Skeletal muscle cell (primary cell): ENCODE measurements at regions not wholly inside any gene's neighbourhood (a gene's known extent, or its start where the extent isn't known, plus 50 kb on each side); places are given as distances from the start of the nearest gene placed in this dataset.

ENCODE experiments used
- DNase-seq: peaks from one replicate; pipeline ENCODE4 v3.0.0-alpha.2; 2010; ENCODE audit warnings: low read depth
- H3K4me3 ChIP-seq: 2 replicates; pipeline ENCODE4 v1.5.1; 2011; ENCODE audit warnings: low read depth, mild to moderate bottlenecking, control low read depth, low read length, moderate library complexity

- no peak overlapping the region for H3K4me3 ChIP-seq
- DNase-seq = no peak
Measured at GRCh38 chrY:15162211-15162610, 637.9 kb downstream of the NLGN4Y start.

GRCh38 chrY:15179890-15180289, 655.6 kb downstream of the NLGN4Y start:
- no peak overlapping the region for H3K4me3 ChIP-seq
- no peak for DNase-seq

- no peak overlapping the region for H3K4me3 ChIP-seq
- DNase-seq = no peak
Measured at GRCh38 chrY:15229056-15229455, 704.7 kb downstream of the NLGN4Y start.

GRCh38 chrY:15239596-15240132, 715.3 kb downstream of the NLGN4Y start:
- DNase-seq = no peak
- no peak overlapping the region for H3K4me3 ChIP-seq

- no peak for DNase-seq
Measured at GRCh38 chrY:15259286-15259685, 735.0 kb downstream of the NLGN4Y start.

GRCh38 chrY:15286572-15286971, 762.2 kb downstream of the NLGN4Y start:
- DNase-seq = no peak

More at GRCh38 chrY:15259286-15259685, 735.0 kb downstream of the NLGN4Y start:
- H3K4me3 ChIP-seq = no peak overlapping the region

GRCh38 chrY:15289821-15290220, 765.5 kb downstream of the NLGN4Y start:
- no peak overlapping the region for H3K4me3 ChIP-seq
- no peak for DNase-seq

More at GRCh38 chrY:15286572-15286971, 762.2 kb downstream of the NLGN4Y start:
- H3K4me3 ChIP-seq = no peak overlapping the region

- H3K4me3 ChIP-seq = no peak overlapping the region
- no peak for DNase-seq
Measured at GRCh38 chrY:15292881-15293280, 768.6 kb downstream of the NLGN4Y start.

GRCh38 chrY:15301879-15302278, 777.5 kb downstream of the NLGN4Y start:
- H3K4me3 ChIP-seq = no peak overlapping the region
- no peak for DNase-seq

GRCh38 chrY:15312166-15312565, 787.8 kb downstream of the NLGN4Y start:
- H3K4me3 ChIP-seq = no peak overlapping the region
- no peak for DNase-seq

- H3K4me3 ChIP-seq = no peak overlapping the region
- DNase-seq = peak; percentile 0
Measured at GRCh38 chrY:15324189-15324588, 799.9 kb downstream of the NLGN4Y start.

GRCh38 chrY:15325201-15325600, 800.9 kb downstream of the NLGN4Y start:
- DNase-seq = no peak
- no peak overlapping the region for H3K4me3 ChIP-seq

GRCh38 chrY:15326673-15327072, 802.3 kb downstream of the NLGN4Y start:
- H3K4me3 ChIP-seq = no peak overlapping the region
- no peak for DNase-seq

GRCh38 chrY:15328848-15329247, 804.5 kb downstream of the NLGN4Y start:
- DNase-seq = no peak

GRCh38 chrY:15343522-15343921, 819.2 kb downstream of the NLGN4Y start:
- DNase-seq = no peak

More at GRCh38 chrY:15328848-15329247, 804.5 kb downstream of the NLGN4Y start:
- H3K4me3 ChIP-seq = no peak overlapping the region

GRCh38 chrY:15345471-15346155, 821.3 kb downstream of the NLGN4Y start:
- no peak for DNase-seq
- H3K4me3 ChIP-seq = no peak overlapping the region

More at GRCh38 chrY:15343522-15343921, 819.2 kb downstream of the NLGN4Y start:
- no peak overlapping the region for H3K4me3 ChIP-seq

GRCh38 chrY:15349351-15349750, 825.0 kb downstream of the NLGN4Y start:
- no peak overlapping the region for H3K4me3 ChIP-seq
- no peak for DNase-seq

- no peak for DNase-seq
- no peak overlapping the region for H3K4me3 ChIP-seq
Measured at GRCh38 chrY:15355321-15355720, 831.0 kb downstream of the NLGN4Y start.

GRCh38 chrY:15360471-15360870, 836.1 kb downstream of the NLGN4Y start:
- DNase-seq = no peak
- no peak overlapping the region for H3K4me3 ChIP-seq

GRCh38 chrY:15364996-15365395, 840.7 kb downstream of the NLGN4Y start:
- H3K4me3 ChIP-seq = no peak overlapping the region
- no peak for DNase-seq

- no peak for DNase-seq
Measured at GRCh38 chrY:15368786-15369185, 844.5 kb downstream of the NLGN4Y start.

More at GRCh38 chrY:15368786-15369185, 844.5 kb downstream of the NLGN4Y start:
- no peak overlapping the region for H3K4me3 ChIP-seq
